ENCODE measurements at regions not wholly inside any gene's neighbourhood (a gene's known extent, or its start where the extent isn't known, plus 50 kb on each side); places are given as distances from the start of the nearest gene placed in this dataset.

GRCh38 chr9:16134351-16134750, 581.5 kb downstream of the CCDC171 start (continued):
- no peak for TF ChIP-seq MXD4 (CRISPR knock-in tag; IDR thresholded peaks at IDR 0.05; ENCODE audit: borderline replicate concordance)

- H3K4me1 Mint-ChIP-seq = peaks cover 13% of the 10 kb centered on the region
- ATAC-seq (no peak), DNase-seq (ENCODE audit: low spot score) (no peak)
- ChIA-PET POLR2A (no interaction called here), CTCF (interaction anchor here (1.8 kb wide), 1 partner anchor 18 kb away, joined by 8 read pairs; no protein-coding TSS in a partner anchor)
- H3K36me3 Mint-ChIP-seq = no peaks in the 10 kb centered on the region
- H3K9me3 Mint-ChIP-seq = no peaks in the 10 kb centered on the region; the same call in none of the 2 replicates
- TF ChIP-seq ZNF423 (CRISPR knock-in tag; IDR thresholded peaks at IDR 0.05) (no peak), NR2C2 (CRISPR knock-in tag; IDR thresholded peaks at IDR 0.05) (no peak), ATF3 (CRISPR knock-in tag; conservative IDR thresholded peaks at IDR 0.05) (no peak), ZNF671 (CRISPR knock-in tag; IDR thresholded peaks at IDR 0.05) (no peak), ZNF512 (CRISPR knock-in tag; IDR thresholded peaks at IDR 0.05; ENCODE audit: borderline replicate concordance) (no peak), GRHL2 (CRISPR knock-in tag; IDR thresholded peaks at IDR 0.05; ENCODE audit: insufficient replicate concordance, severe bottlenecking) (no peak), ZBTB21 (CRISPR knock-in tag; IDR thresholded peaks at IDR 0.05; ENCODE audit: borderline replicate concordance) (no peak), ZNF121 (CRISPR knock-in tag; IDR thresholded peaks at IDR 0.05) (no peak), TP53 (CRISPR knock-in tag; IDR thresholded peaks at IDR 0.05) (no peak)
- no peak overlapping the region for H3K27ac Mint-ChIP-seq
- no peak overlapping the region for H3K4me3 Mint-ChIP-seq
- H3K27me3 Mint-ChIP-seq (ENCODE audit: low read depth) = peaks cover 10% of the 10 kb centered on the region; the same call in 1 of the 2 replicates
Measured at GRCh38 chr9:16135968-16136367, 583.1 kb downstream of the CCDC171 start.

- H3K4me3 Mint-ChIP-seq = no peak overlapping the region
- no peak for DNase-seq (ENCODE audit: low spot score)
- peaks cover 13% of the 10 kb centered on the region for H3K4me1 Mint-ChIP-seq
- no peak overlapping the region for H3K27ac Mint-ChIP-seq
- no peak for ATAC-seq
- TF ChIP-seq GRHL2 (CRISPR knock-in tag; IDR thresholded peaks at IDR 0.05; ENCODE audit: insufficient replicate concordance, severe bottlenecking) (no peak), STAT6 (CRISPR knock-in tag; conservative IDR thresholded peaks at IDR 0.05; ENCODE audit: low read depth) (no peak), MAX (CRISPR knock-in tag; IDR thresholded peaks at IDR 0.05) (no peak), EMX1 (CRISPR knock-in tag; IDR thresholded peaks at IDR 0.05) (no peak), JUN (CRISPR knock-in tag; IDR thresholded peaks at IDR 0.05) (no peak), TEAD4 (CRISPR knock-in tag; IDR thresholded peaks at IDR 0.05) (no peak), ZNF232 (CRISPR knock-in tag; IDR thresholded peaks at IDR 0.05) (no peak), E2F4 (CRISPR knock-in tag; IDR thresholded peaks at IDR 0.05; ENCODE audit: borderline replicate concordance, low read depth) (no peak), OVOL2 (CRISPR knock-in tag; IDR thresholded peaks at IDR 0.05; ENCODE audit: borderline replicate concordance) (no peak), USF1 (CRISPR knock-in tag; IDR thresholded peaks at IDR 0.05) (no peak), ZSCAN18 (CRISPR knock-in tag; IDR thresholded peaks at IDR 0.05) (no peak), FOXK1 (CRISPR knock-in tag; IDR thresholded peaks at IDR 0.05) (no peak), ZNF121 (CRISPR knock-in tag; IDR thresholded peaks at IDR 0.05) (no peak)
- peaks cover 10% of the 10 kb centered on the region; the same call in 1 of the 2 replicates for H3K27me3 Mint-ChIP-seq (ENCODE audit: low read depth)
- H3K36me3 Mint-ChIP-seq = no peaks in the 10 kb centered on the region
- POLR2A ChIA-PET = no interaction called here
- no peaks in the 10 kb centered on the region; the same call in 1 of the 2 replicates for H3K9me3 Mint-ChIP-seq
- CTCF ChIA-PET = interaction anchor here (1.2 to 1.8 kb wide), 2 partner anchors 18 to 96 kb away, joined by 3 to 8 read pairs; no protein-coding TSS in a partner anchor
Measured at GRCh38 chr9:16136451-16136850, 583.6 kb downstream of the CCDC171 start.
